GM20431 (cell line): ENCODE measurements at regions not wholly inside any gene's neighbourhood (a gene's known extent, or its start where the extent isn't known, plus 50 kb on each side); places are given as distances from the start of the nearest gene placed in this dataset.
"Not testable (repeated sequence)": the region's sequence is repeated elsewhere in the genome, so short reads cannot be mapped to it uniquely, and the experiment has no call there.

ENCODE experiments used
- in situ Hi-C: fragments of 300-500 bp; cut with MseI, MboI; formaldehyde crosslinking; loops from one replicate; pipeline ENCODE4 v1.15.0; 2020; ENCODE audit warnings: low sequenced_read_pairs; ENCODE audit not compliant: unreplicated experiment

GRCh38 chr10:83545901-83546391 lies 593.4 kb upstream of the GHITM start:
- in situ Hi-C loops: no loop called here

DNA sequence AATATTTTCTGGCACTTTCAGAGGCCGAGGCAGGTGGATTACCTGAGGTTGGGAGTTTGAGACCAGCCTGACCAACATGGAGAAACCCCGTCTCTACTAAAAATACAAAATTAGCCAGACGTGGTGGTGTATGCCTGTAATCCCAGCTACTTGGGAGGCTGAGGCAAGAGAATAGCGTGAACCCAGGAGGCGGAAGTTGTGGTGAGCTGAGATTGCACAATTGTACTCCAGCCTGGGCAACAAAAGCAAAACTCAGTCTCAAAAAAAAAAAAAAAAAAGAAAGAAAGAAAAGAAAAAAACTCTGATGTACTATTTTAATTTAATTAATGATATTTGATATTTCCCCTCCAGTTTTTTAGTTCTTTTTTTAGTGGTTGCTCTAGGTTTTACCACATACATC lies 588.1 kb upstream of the GHITM start:
- in situ Hi-C loops: not testable (repeated sequence)

- in situ Hi-C loops: no loop called here
These were observed 585.9 kb upstream of the GHITM start for GRCh38 chr10:83553366-83553765.

GRCh38 chr10:83555264-83555663 lies 584.0 kb upstream of the GHITM start:
- in situ Hi-C loops: no loop called here

- in situ Hi-C loops: no loop called here
These were observed 576.9 kb upstream of the GHITM start for GRCh38 chr10:83562381-83562780.

GRCh38 chr10:83564889-83565588 lies 574.3 kb upstream of the GHITM start:
- in situ Hi-C loops: no loop called here

DNA sequence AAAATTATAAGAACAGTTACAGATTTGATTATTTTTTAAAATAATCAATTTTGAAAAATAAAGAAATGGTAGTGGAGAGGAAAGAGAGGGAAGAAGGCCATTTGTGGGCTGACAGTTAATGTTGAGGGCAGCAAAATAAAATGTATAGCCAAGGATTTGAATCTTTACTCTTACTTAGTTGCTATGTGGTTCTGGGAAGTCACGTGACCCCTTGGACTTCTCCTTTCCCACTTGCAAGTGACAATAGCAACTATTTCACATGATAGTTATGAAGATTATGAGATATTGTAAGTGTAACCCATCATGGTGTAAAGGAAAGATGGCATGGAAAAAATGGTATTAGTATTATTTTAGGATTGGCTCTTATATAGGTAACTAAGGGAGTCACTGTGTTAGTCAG lies 567.3 kb upstream of the GHITM start:
- in situ Hi-C loops: no loop called here

DNA sequence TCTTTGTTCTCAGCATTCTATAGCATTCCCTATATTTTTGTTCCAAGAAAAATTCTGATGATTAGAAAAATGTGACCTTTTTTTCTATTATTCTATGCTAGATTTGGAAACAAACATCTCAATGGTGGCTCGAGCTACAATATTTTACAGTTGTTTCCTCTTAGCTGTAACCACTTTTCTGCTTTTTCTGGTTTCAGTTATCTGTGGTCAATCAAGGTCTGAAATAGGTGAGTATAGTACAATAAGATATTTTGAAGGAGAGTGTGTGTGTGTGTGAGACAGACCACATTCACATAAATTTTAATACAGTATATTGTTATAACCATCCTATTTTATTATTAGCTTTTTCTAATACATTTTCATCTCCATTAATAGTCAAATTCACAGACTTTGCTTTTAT lies 564.5 kb upstream of the GHITM start:
- in situ Hi-C loops: no loop called here

GRCh38 chr10:83577421-83577820 lies 561.9 kb upstream of the GHITM start:
- in situ Hi-C loops: no loop called here

GRCh38 chr10:83580373-83581012 lies 558.8 kb upstream of the GHITM start:
- in situ Hi-C loops: no loop called here

- in situ Hi-C loops: no loop called here
These were observed 556.8 kb upstream of the GHITM start for GRCh38 chr10:83582407-83583095.

DNA sequence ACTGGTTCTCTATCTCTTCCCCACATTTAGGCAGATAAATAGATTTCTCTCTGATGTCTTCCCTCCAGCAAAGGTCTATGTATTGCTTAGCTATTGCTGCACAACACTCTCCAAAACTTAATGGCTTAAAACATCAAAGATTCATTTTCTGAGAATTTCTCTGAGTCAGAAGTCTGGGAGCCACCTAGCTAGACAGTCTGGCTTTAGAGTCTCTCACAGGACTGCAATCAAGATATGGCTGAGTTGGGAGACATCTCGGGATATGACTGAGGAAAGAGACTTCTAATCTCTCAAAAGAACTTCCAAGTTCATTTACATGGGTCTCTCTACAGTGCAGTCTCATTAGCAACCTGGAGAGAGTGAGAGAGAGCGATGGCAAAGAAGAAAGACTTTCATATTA lies 553.6 kb upstream of the GHITM start:
- in situ Hi-C loops: no loop called here

- in situ Hi-C loops: no loop called here
These were observed 546.9 kb upstream of the GHITM start for GRCh38 chr10:83592337-83592935.

- in situ Hi-C loops: no loop called here
These were observed 535.6 kb upstream of the GHITM start for GRCh38 chr10:83603708-83604107.

DNA sequence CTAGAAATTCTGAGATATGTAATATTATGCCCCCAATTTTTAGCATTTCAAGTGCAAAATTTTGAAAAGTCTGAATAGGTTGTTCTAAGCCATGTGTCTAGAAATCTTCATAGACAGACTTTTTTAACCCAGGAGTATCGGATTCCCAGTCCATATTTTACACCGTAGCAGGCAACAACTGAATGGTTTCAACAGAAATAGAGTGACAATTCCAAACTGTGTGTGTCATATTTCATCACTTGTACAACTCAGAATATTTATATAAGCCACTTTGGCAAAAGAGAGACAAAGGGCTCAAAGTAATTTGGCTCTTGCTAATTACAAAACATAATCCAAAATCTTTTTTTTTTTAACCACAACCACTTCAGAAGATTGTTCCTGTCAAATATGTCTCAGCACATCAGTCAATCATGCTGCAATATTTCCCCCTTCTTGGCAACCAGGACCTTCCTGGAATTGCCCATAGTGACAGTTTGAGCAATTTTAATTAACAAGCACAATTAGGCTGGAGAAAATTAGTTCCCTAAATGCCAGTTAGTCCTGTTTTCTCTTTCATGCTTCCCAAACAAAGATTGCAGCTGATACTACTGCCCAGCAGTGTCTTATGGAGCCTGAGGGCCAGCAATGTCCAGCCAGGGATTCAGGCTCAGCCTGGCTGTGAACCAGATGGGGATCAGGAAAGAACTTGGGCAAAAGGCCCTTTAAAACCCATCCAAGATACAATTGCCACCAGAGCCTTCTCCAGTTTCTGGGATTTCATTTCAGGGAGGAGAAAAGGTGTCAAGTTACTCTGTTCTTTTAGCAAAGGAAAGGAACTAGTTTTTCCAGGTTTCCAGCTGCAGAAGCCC lies 533.3 kb upstream of the GHITM start:
- in situ Hi-C loops: no loop called here

GRCh38 chr10:83607959-83608745 lies 531.2 kb upstream of the GHITM start:
- in situ Hi-C loops: no loop called here

- in situ Hi-C loops: no loop called here
These were observed 527.3 kb upstream of the GHITM start for GRCh38 chr10:83612050-83612449.

DNA sequence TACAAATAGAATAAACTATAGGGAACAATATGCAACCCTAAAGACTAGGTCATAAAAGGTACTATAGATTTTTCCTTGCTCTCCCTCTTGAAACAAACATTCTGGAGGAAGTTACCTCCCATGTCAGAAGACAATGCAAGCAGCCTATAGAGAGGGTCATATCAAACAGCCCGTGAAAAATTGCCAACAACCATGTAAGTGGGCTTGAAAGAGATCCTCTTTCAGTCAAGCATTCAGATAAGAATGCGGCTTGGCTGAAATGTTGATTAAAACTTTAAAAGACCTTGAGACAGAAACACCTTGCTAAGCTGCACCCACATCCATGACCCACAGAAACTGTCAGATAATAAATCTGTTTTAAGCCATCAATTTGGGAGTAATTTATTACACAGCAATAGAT lies 526.6 kb upstream of the GHITM start:
- in situ Hi-C loops: no loop called here

DNA sequence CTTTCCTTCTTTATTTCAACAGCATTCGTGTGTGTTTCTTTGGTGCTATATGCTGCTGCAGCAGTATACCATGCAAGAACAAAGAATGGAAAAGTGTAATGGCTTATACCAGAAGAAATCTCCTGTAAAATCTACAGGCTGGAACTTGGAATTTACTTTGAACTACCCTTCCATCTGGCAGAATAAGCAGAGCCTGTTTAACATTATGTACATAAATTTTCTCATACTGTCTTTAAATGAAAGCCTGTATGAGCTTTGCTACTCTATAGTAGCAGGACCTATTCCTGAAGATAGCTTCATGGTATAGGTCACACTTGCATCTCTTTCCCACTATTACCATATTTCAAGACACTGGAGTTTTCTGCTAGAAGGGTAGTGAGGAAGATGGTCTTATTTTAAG lies 522.1 kb upstream of the GHITM start:
- in situ Hi-C loops: no loop called here
